ENCODE measurements at regions not wholly inside any gene's neighbourhood (a gene's known extent, or its start where the extent isn't known, plus 50 kb on each side); places are given as distances from the start of the nearest gene placed in this dataset.
"Not testable (repeated sequence)": the region's sequence is repeated elsewhere in the genome, so short reads cannot be mapped to it uniquely, and the experiment has no call there.

GRCh38 chr20:54727490-54727889 is 252.1 kb downstream of the DOK5 start:
- Mint-ChIP-seq H3K9me3 (ENCODE audit: unreplicated experiment) (no peaks in the 10 kb centered on the region), H3K27ac (ENCODE audit: unreplicated experiment) (no peak overlapping the region), H3K27me3 (ENCODE audit: unreplicated experiment) (no peaks in the 10 kb centered on the region), H3K4me3 (ENCODE audit: unreplicated experiment) (no peak overlapping the region), H3K36me3 (ENCODE audit: unreplicated experiment) (no peaks in the 10 kb centered on the region), H3K4me1 (ENCODE audit: unreplicated experiment) (no peaks in the 10 kb centered on the region)
- no peak for DNase-seq (ENCODE audit: extremely low spot score, unreplicated experiment)
- TF ChIP-seq CTCF (IDR thresholded peaks at IDR 0.05), result no peak

- H3K27me3 Mint-ChIP-seq (ENCODE audit: unreplicated experiment), result no peaks in the 10 kb centered on the region
- no peaks in the 10 kb centered on the region for H3K36me3 Mint-ChIP-seq (ENCODE audit: unreplicated experiment)
- H3K4me3 Mint-ChIP-seq (ENCODE audit: unreplicated experiment), result no peak overlapping the region
- H3K27ac Mint-ChIP-seq (ENCODE audit: unreplicated experiment), result no peak overlapping the region
- no peak for TF ChIP-seq CTCF (IDR thresholded peaks at IDR 0.05)
- no peak for DNase-seq (ENCODE audit: extremely low spot score, unreplicated experiment)
- H3K9me3 Mint-ChIP-seq (ENCODE audit: unreplicated experiment), result no peaks in the 10 kb centered on the region
- no peaks in the 10 kb centered on the region for H3K4me1 Mint-ChIP-seq (ENCODE audit: unreplicated experiment)
Measured at GRCh38 chr20:54726687-54727300, 251.4 kb downstream of the DOK5 start.

- not testable (repeated sequence) for H3K27me3 Mint-ChIP-seq (ENCODE audit: unreplicated experiment); H3K36me3 Mint-ChIP-seq (ENCODE audit: unreplicated experiment); H3K4me1 Mint-ChIP-seq (ENCODE audit: unreplicated experiment); H3K4me3 Mint-ChIP-seq (ENCODE audit: unreplicated experiment); DNase-seq (ENCODE audit: extremely low spot score, unreplicated experiment); H3K27ac Mint-ChIP-seq (ENCODE audit: unreplicated experiment); H3K9me3 Mint-ChIP-seq (ENCODE audit: unreplicated experiment)
Measured at GRCh38 chr20:54725266-54725665, 249.9 kb downstream of the DOK5 start.

- no peak overlapping the region for H3K27ac Mint-ChIP-seq (ENCODE audit: unreplicated experiment)
- no peaks in the 10 kb centered on the region for H3K4me1 Mint-ChIP-seq (ENCODE audit: unreplicated experiment)
- no peaks in the 10 kb centered on the region for H3K36me3 Mint-ChIP-seq (ENCODE audit: unreplicated experiment)
- no peaks in the 10 kb centered on the region for H3K9me3 Mint-ChIP-seq (ENCODE audit: unreplicated experiment)
- no peak for DNase-seq (ENCODE audit: extremely low spot score, unreplicated experiment)
- no peak for TF ChIP-seq CTCF (IDR thresholded peaks at IDR 0.05)
- no peaks in the 10 kb centered on the region for H3K27me3 Mint-ChIP-seq (ENCODE audit: unreplicated experiment)
- no peak overlapping the region for H3K4me3 Mint-ChIP-seq (ENCODE audit: unreplicated experiment)
Measured at GRCh38 chr20:54723723-54724122, 248.3 kb downstream of the DOK5 start.

- DNase-seq (ENCODE audit: extremely low spot score, unreplicated experiment), result no peak
- Mint-ChIP-seq H3K27ac (ENCODE audit: unreplicated experiment) (no peak overlapping the region), H3K36me3 (ENCODE audit: unreplicated experiment) (no peaks in the 10 kb centered on the region), H3K27me3 (ENCODE audit: unreplicated experiment) (no peaks in the 10 kb centered on the region), H3K4me1 (ENCODE audit: unreplicated experiment) (no peaks in the 10 kb centered on the region), H3K9me3 (ENCODE audit: unreplicated experiment) (no peaks in the 10 kb centered on the region), H3K4me3 (ENCODE audit: unreplicated experiment) (no peak overlapping the region)
- TF ChIP-seq CTCF (IDR thresholded peaks at IDR 0.05), result no peak
Measured at GRCh38 chr20:54717983-54718382, 242.6 kb downstream of the DOK5 start.

- no peaks in the 10 kb centered on the region for H3K4me1 Mint-ChIP-seq (ENCODE audit: unreplicated experiment)
- H3K9me3 Mint-ChIP-seq (ENCODE audit: unreplicated experiment), result no peaks in the 10 kb centered on the region
- DNase-seq (ENCODE audit: extremely low spot score, unreplicated experiment), result no peak
- H3K27ac Mint-ChIP-seq (ENCODE audit: unreplicated experiment), result no peak overlapping the region
- H3K36me3 Mint-ChIP-seq (ENCODE audit: unreplicated experiment), result no peaks in the 10 kb centered on the region
- TF ChIP-seq CTCF (IDR thresholded peaks at IDR 0.05), result no peak
- no peaks in the 10 kb centered on the region for H3K27me3 Mint-ChIP-seq (ENCODE audit: unreplicated experiment)
- no peak overlapping the region for H3K4me3 Mint-ChIP-seq (ENCODE audit: unreplicated experiment)
Measured at GRCh38 chr20:54716790-54717189, 241.4 kb downstream of the DOK5 start.
